ENCODE measurements at regions not wholly inside any gene's neighbourhood (a gene's known extent, or its start where the extent isn't known, plus 50 kb on each side); places are given as distances from the start of the nearest gene placed in this dataset.
"Not testable (repeated sequence)": the region's sequence is repeated elsewhere in the genome, so short reads cannot be mapped to it uniquely, and the experiment has no call there.

DNA sequence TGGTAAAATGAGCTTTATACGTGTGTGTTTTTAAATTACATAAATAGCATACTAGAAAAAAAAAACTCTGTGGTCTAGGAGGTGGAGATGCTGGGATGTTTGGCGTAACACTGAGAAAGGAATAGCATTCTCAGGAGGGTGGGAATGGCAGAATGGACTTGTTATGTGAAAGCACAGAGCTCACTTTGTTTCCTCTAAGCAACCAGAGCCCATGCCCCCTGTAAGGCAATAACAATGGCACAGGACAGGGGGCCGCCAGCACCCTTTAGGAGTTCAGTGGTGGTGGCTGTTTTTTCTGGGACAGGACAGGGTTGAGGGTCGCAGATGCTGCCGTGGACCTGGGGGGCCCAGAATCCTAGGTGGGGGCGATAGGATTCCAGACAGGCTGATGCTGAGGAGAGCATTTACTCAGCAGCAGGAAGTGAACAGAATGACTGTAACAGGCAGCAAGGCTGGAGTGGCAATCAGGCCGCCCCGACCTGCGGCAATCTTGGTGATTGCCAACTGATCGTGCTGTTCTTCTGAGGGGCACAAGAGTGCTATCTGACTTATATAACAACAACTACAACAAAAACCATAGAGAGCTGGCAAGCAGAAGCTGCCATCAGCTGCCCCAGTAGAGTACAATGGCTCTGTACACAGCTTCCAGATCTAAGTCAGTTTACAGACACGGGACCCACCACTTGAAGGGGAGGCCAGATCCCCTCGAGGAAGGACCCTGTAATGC is 160.4 kb downstream of the UACA start:
- DNase-seq (ENCODE audit: low spot score): no peak

- DNase-seq (ENCODE audit: low spot score): no peak
Measured at GRCh38 chr15:70602281-70602680, 161.1 kb downstream of the UACA start.

GRCh38 chr15:70597945-70598344 is 165.4 kb downstream of the UACA start:
- no peak for DNase-seq (ENCODE audit: low spot score)

GRCh38 chr15:70597056-70597603 is 166.2 kb downstream of the UACA start:
- DNase-seq (ENCODE audit: low spot score): no peak

GRCh38 chr15:70596354-70597055 is 166.9 kb downstream of the UACA start:
- no peak for DNase-seq (ENCODE audit: low spot score)

DNA sequence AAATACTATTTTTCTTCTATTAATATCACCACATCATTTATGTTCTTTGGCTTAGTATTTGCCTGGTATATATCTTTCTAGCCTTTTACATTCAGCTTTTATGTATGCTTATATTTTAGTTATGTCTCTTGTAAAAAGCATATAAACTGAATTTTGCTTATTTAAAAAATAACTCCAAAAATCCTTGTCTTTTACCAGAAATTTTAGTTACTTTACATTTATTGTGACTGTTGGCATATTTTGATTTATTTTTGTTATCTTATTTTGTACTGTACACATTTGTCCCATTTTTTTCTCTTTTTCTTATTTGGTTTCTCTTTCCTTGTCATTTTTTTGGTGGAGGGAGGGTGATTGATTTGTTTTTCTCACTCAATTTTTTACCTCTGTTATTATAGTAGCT is 169.6 kb downstream of the UACA start:
- DNase-seq (ENCODE audit: low spot score): no peak

- no peak for DNase-seq (ENCODE audit: low spot score)
Measured at GRCh38 chr15:70589728-70590127, 173.6 kb downstream of the UACA start.

DNA sequence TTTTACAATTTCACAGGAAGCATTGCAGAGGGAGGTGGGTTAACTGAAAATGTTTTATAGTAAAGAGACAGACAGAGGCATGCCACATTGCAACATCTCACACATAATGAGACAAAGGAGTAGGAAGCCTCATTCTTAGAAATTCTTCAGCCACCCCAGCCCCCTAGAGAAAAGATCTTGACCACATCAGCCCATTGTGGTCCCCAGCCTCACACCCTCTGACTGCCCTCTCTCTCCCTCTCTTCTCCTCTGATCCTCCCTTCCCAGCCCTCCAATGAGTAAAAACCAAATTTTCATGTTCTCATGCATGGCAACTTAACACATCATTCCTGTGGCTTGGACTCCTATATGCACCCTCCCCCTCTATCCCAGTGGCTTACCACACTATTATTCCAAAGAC is 174.1 kb downstream of the UACA start:
- DNase-seq (ENCODE audit: low spot score): no peak

DNA sequence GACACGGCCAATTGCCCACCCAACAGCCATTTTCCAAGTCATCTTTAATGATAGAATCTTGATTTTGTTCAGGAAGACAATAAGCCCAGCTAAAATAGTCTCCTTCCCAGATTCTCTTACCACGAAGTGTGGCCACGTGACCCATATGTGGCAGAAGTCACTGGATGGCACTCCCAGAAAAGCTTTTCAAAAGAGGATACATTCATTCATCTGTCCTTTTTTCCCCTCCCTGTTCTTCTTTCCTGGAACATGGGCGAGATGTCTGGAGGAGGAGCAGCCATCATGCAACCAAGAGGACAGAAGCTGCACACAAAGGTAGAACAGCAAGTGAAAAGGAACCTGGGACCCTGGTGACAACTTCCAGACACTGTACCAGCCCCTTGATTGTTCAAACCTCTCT is 174.7 kb downstream of the UACA start:
- no peak for DNase-seq (ENCODE audit: low spot score)

- DNase-seq (ENCODE audit: low spot score): no peak
Measured at GRCh38 chr15:70587896-70588567, 175.3 kb downstream of the UACA start.

DNA sequence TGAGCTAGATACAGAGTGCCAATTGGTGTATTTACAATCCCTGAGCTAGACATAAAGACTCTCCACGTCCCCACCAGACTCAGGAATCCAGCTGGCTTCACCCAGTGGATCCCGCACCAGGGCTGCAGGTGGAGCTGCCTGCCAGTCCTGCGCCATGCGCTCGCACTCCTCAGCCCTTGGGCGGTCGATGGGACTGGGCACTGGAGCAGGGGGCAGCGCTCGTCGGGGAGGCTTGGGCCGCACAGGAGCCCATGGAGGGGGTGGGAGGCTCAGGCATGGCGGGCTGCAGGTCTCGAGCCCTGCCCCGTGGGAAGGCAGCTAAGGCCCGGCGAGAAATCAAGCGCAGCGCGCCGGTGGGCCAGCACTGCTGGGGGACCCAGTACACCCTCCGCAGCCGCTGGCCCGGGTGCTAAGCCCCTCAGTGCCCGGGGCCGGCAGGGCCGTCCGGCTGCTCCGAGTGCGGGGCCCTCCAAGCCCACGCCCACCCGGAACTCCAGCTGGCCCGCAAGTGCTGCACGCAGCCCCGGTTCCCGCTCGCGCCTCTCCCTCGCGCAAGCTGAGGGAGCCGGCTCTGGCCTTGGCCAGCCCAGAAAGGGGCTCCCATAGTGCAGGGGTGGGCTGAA is 176.2 kb downstream of the UACA start:
- not testable (repeated sequence) for DNase-seq (ENCODE audit: low spot score)

GRCh38 chr15:70586241-70586640 is 177.1 kb downstream of the UACA start:
- DNase-seq (ENCODE audit: low spot score): no peak

DNA sequence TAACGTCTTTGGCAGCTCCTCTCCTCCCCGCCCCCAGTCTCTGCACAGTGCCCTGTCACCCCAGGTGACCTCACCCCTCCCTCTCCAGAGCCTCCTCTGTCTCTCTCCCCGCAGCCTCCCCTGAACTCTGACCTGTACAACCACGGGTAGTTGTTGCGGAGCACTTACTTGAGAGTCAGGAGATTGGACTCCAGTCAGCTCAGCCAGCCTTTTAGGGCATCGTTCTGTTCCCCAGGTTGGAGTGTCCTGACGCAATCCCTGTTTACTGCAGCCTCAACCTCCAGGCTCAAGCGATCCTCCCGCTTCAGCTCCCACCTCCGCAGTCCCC is 177.7 kb downstream of the UACA start:
- DNase-seq (ENCODE audit: low spot score): no peak

- peak; percentile 96 for DNase-seq (ENCODE audit: low spot score)
Measured at GRCh38 chr15:70584838-70585706, 178.3 kb downstream of the UACA start.

DNA sequence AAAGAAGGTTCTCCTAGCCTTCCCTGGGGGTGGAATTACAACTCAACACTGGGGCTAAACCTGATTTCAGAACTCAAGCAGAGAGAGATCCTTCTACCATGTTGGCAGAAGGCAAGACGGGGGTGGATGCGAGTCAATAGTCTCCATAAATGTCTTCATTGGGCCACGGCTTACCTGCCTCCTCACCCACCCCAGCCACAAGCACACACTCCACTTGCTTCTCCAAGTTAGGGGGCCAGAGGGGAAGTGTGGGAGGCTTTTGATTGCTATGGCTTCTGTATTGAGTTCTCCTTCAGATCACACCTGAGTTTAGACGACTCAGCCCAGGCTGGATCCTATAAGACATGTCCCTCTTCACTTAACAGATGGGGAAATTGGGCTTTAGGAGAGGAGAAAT is 178.9 kb downstream of the UACA start:
- DNase-seq (ENCODE audit: low spot score): no peak

DNA sequence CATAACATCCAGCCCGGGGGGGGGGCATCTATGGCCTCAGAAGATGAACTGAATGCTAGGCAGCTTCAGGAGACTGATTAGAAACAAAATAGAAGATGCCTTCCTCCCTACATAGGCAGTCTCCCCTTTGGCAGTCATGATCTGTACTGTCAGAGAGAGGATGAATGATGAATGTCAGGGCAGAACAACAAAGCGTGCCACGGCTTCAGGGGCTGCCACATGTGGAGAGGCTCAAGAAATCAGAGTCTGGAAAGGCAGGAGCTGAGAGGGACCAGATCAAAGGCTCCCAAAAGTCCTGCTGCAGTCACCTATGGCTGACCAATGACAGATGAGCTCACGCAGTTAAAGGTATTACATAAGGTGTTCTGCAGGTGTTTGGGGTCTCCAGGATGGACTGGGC is 180.4 kb downstream of the UACA start:
- no peak for DNase-seq (ENCODE audit: low spot score)

- no peak for DNase-seq (ENCODE audit: low spot score)
Measured at GRCh38 chr15:70582143-70582945, 181.0 kb downstream of the UACA start.

DNA sequence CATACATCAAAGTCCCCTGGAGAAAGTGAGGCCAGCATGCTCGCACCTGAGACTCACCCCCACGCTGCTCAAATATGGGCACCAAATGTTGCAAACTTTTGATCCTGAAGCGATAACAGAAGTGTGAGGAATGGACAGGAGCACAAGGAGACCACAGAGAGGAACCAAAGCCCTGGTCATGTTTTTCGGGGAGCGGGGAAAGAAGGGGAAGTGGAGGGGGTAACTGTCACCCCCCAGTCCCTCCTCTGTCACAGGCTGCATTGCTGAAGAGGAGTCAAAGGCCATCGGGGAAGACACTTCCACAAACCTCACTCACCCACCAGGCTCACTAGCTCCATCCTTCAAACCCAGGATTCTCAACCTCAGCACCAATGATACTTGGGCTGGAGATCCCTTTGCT is 182.4 kb downstream of the UACA start:
- no peak for DNase-seq (ENCODE audit: low spot score)

- no peak for DNase-seq (ENCODE audit: low spot score)
Measured at GRCh38 chr15:70580286-70580685, 183.1 kb downstream of the UACA start.

GRCh38 chr15:70579766-70580165 is 183.6 kb downstream of the UACA start:
- no peak for DNase-seq (ENCODE audit: low spot score)

GRCh38 chr15:70578196-70578595 is 185.2 kb downstream of the UACA start:
- DNase-seq (ENCODE audit: low spot score): no peak
